Calu3 (cell line): ENCODE measurements at regions not wholly inside any gene's neighbourhood (a gene's known extent, or its start where the extent isn't known, plus 50 kb on each side); places are given as distances from the start of the nearest gene placed in this dataset.
"Not testable (repeated sequence)": the region's sequence is repeated elsewhere in the genome, so short reads cannot be mapped to it uniquely, and the experiment has no call there.

ENCODE experiments used
- BruUV-seq: library from RNA; stranded (reverse); fragments of 400-500 nt; replicated peaks from 2 replicates; lab custom pipeline; 2021; lab: Mats Ljungman, UMichigan
- CTCF ChIA-PET: fragments of 300-600 bp; sonication (Branson Sonifier 250); formaldehyde crosslinking; loops from one replicate; lab custom pipeline; 2022; ENCODE audit warnings: antibody characterized with exemption; lab: Charles Lee
- DNase-seq: peaks from one replicate; pipeline ENCODE4 v3.0.0; 2022
- H3K27ac Mint-ChIP-seq: one replicate; pipeline ENCODE4 v1.8.0; 2022; ENCODE audit warnings: mixed read lengths; ENCODE audit not compliant: unreplicated experiment
- H3K27me3 Mint-ChIP-seq: one replicate; pipeline ENCODE4 v1.8.0; 2022; ENCODE audit warnings: mixed read lengths; ENCODE audit not compliant: unreplicated experiment
- H3K36me3 Mint-ChIP-seq: one replicate; pipeline ENCODE4 v1.8.0; 2022; ENCODE audit warnings: mild to moderate bottlenecking, moderate library complexity, mixed read lengths; ENCODE audit not compliant: insufficient read depth, unreplicated experiment
- H3K4me1 Mint-ChIP-seq: one replicate; pipeline ENCODE4 v1.8.0; 2022; ENCODE audit warnings: mild to moderate bottlenecking, low read depth, mixed read lengths; ENCODE audit not compliant: unreplicated experiment
- H3K4me3 Mint-ChIP-seq: one replicate; pipeline ENCODE4 v1.8.0; 2022; ENCODE audit warnings: mild to moderate bottlenecking, low read depth, moderate library complexity, mixed read lengths; ENCODE audit not compliant: unreplicated experiment
- H3K9me3 Mint-ChIP-seq: one replicate; pipeline ENCODE4 v1.8.0; 2022; ENCODE audit warnings: low read depth, mixed read lengths; ENCODE audit not compliant: unreplicated experiment
- intact Hi-C: fragments of 100-400 bp; cut with micrococcal nuclease; formaldehyde crosslinking; loops from one replicate; pipeline ENCODE4 v1.10.0; 2022; ENCODE audit not compliant: unreplicated experiment
- TF ChIP-seq, protein P1 (sequence below): fragments of 200-600 bp; IDR thresholded peaks from one replicate; pipeline ENCODE4 v1.8.0; 2022; ENCODE audit warnings: antibody characterized with exemption; ENCODE audit not compliant: unreplicated experiment

DNA sequence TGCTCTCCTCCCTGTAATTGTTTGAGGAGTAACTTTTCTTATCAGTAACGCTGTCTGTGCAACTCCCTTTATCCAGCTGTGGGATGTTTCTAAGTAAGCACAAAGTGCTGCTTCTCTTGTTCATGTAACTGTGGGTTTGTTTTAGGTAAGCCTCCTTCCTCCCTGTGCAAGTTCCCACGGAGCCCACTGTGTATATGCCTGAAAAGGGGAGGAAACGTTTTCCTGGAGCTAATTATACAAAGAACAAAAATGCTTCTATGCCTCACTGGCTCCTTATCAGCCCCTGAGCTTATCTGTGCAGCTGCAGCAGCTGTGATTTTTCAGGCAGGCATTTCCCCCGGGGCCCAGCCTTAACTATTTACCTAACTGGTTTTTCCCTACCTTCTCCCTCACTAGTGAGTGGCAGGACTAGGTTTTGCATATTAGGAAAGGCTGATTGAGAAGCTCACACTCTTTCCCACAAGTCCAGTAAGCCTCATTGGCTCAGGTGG is 593.4 kb upstream of the GHITM start:
- H3K4me3 Mint-ChIP-seq, result no peak overlapping the region
- H3K36me3 Mint-ChIP-seq, result no peaks in the 10 kb centered on the region
- CTCF ChIA-PET, result no interaction called here
- no peak overlapping the region for H3K27ac Mint-ChIP-seq
- TF ChIP-seq, protein P1, sequence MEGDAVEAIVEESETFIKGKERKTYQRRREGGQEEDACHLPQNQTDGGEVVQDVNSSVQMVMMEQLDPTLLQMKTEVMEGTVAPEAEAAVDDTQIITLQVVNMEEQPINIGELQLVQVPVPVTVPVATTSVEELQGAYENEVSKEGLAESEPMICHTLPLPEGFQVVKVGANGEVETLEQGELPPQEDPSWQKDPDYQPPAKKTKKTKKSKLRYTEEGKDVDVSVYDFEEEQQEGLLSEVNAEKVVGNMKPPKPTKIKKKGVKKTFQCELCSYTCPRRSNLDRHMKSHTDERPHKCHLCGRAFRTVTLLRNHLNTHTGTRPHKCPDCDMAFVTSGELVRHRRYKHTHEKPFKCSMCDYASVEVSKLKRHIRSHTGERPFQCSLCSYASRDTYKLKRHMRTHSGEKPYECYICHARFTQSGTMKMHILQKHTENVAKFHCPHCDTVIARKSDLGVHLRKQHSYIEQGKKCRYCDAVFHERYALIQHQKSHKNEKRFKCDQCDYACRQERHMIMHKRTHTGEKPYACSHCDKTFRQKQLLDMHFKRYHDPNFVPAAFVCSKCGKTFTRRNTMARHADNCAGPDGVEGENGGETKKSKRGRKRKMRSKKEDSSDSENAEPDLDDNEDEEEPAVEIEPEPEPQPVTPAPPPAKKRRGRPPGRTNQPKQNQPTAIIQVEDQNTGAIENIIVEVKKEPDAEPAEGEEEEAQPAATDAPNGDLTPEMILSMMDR, result no peak
- H3K9me3 Mint-ChIP-seq, result peaks cover 4% of the 10 kb centered on the region
- H3K4me1 Mint-ChIP-seq, result no peaks in the 10 kb centered on the region
- intact Hi-C loops, result no loop called here
- no peak for DNase-seq
- BruUV-seq, result no TSS peak
- H3K27me3 Mint-ChIP-seq, result no peaks in the 10 kb centered on the region

DNA sequence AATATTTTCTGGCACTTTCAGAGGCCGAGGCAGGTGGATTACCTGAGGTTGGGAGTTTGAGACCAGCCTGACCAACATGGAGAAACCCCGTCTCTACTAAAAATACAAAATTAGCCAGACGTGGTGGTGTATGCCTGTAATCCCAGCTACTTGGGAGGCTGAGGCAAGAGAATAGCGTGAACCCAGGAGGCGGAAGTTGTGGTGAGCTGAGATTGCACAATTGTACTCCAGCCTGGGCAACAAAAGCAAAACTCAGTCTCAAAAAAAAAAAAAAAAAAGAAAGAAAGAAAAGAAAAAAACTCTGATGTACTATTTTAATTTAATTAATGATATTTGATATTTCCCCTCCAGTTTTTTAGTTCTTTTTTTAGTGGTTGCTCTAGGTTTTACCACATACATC is 588.1 kb upstream of the GHITM start:
- BruUV-seq, H3K4me3 Mint-ChIP-seq, intact Hi-C loops, H3K27ac Mint-ChIP-seq, H3K9me3 Mint-ChIP-seq, H3K27me3 Mint-ChIP-seq, CTCF ChIA-PET, H3K4me1 Mint-ChIP-seq, DNase-seq, H3K36me3 Mint-ChIP-seq: not testable (repeated sequence)

DNA sequence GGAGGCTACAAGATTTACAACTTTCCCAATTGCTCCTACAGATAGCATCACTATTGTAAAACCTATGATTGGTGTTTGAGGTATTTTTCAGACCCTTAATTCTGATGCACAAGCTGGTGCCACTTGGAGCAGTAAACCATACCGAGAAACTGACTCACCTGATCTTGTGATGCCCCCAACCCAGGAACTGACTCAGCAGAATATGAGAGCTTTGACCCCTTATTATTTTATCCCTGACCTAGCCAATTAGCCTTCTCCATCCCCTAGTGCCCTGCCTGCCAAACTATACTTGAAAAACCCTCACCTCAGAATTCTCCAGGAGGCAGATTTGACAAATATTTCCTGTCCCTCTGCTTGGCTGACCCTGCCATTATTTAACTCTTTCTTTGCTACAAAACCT is 585.9 kb upstream of the GHITM start:
- Mint-ChIP-seq H3K27me3 (no peaks in the 10 kb centered on the region), H3K27ac (no peak overlapping the region), H3K36me3 (no peaks in the 10 kb centered on the region), H3K4me1 (no peaks in the 10 kb centered on the region), H3K4me3 (no peak overlapping the region), H3K9me3 (peaks cover 10% of the 10 kb centered on the region)
- TF ChIP-seq, protein P1, result no peak
- BruUV-seq, result no TSS peak
- intact Hi-C loops, result no loop called here
- no peak for DNase-seq
- CTCF ChIA-PET, result no interaction called here

DNA sequence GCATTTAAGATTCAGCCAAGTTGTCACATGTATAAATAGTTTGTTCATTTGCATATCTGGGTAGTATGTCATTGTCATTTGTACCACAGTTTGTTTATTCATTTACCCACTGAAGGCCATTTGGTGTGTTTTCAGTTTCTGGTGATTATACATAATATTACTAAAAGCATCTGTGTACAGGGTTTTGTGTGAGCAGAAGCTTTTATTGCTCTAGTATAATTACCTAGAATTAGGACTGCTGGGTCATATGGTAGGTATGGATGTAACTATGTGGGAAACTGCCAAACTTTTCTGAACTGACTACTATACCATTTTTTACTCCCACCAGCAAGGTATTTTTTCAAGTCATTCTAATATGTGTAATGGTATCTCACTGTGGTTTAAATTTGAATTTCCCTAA is 584.0 kb upstream of the GHITM start:
- TF ChIP-seq, protein P1, result no peak
- Mint-ChIP-seq H3K4me3 (no peak overlapping the region), H3K9me3 (peaks cover 11% of the 10 kb centered on the region), H3K36me3 (no peaks in the 10 kb centered on the region), H3K27ac (no peak overlapping the region), H3K27me3 (no peaks in the 10 kb centered on the region), H3K4me1 (no peaks in the 10 kb centered on the region)
- CTCF ChIA-PET, result no interaction called here
- intact Hi-C loops, result no loop called here
- no peak for DNase-seq
- no TSS peak for BruUV-seq

DNA sequence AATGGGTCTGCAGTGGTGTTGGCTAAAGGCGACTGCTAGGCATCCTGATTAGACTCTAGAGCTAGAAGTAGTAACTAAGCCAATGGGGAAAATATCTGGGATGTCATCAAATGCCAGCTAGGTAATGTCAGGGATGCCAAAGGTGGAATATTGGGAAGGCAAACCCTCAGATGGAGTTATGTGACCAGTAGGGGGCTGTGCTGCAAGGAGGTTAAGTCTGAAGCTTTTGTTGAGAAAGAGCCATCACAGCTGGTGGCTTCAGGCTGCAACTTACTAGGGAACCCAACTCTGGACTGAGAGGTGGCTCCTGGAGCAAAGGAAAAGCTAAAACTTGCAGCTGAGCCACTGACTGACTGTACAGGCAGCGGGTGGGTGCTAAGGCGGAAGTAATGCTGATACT is 576.9 kb upstream of the GHITM start:
- Mint-ChIP-seq H3K27me3 (no peaks in the 10 kb centered on the region), H3K9me3 (peaks cover 13% of the 10 kb centered on the region), H3K4me3 (no peak overlapping the region), H3K4me1 (no peaks in the 10 kb centered on the region), H3K36me3 (no peaks in the 10 kb centered on the region), H3K27ac (no peak overlapping the region)
- CTCF ChIA-PET, result no interaction called here
- no peak for DNase-seq
- BruUV-seq, result no TSS peak
- TF ChIP-seq, protein P1, result no peak
- intact Hi-C loops, result no loop called here
